Gastroesophageal sphincter (tissue), 3 donors: ENCODE measurements at regions not wholly inside any gene's neighbourhood (a gene's known extent, or its start where the extent isn't known, plus 50 kb on each side); places are given as distances from the start of the nearest gene placed in this dataset.

Experiments used
- POLR2AphosphoS5 ChIP-seq: sonication (generic); formaldehyde crosslinking; IDR thresholded peaks from one replicate; pipeline ENCODE4 v1.6.1; 2017; ENCODE audit warnings: antibody characterized with exemption
- TF ChIP-seq, protein P1 (sequence below), 4 experiments: fragments of 200-600 bp in 2 of 4; fragments of 450-650 bp in 2 of 4; sonication (generic) in 1 of 4; IDR thresholded peaks; one replicate each; pipeline ENCODE4 v1.5.1; 2017 to 2019; ENCODE audit warnings: antibody characterized with exemption in 4 of 4, mild to moderate bottlenecking in 2 of 4, moderate library complexity in 2 of 4

DNA sequence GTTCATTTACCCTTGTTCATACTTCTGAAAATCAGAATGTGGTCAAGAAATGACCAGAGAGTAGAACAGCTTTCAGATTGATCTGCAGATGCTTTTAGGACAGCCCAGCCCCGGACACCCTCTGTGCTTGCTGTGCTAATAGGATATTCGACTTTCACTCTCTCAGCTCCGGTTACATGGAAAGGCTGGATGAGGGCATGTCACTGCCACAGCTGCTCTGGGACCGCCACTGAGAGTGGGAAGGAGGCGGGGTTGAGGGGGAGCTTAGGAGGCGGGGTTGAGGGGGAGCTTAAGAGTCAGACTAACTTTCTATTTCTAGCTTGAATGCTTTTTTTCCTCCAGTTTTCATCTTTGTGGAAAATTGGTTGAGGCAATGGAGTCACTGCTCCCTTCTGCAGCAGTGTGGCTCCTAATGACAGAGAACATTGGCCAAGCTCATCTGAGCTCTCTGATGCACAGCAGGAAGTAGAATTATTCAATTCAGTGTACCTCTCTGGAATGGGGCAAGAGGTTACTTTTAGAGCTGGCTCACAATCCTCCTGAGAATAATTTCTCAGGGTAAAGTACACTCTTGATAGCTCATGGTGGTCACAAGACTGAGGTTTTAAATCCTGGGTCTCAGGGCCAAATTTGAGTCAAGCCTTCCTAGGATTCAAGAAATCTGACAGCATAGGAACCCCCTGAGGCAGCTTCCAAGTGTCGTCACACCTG, 74.6 kb upstream of the NPAS1 start:
- TF ChIP-seq, protein P1, sequence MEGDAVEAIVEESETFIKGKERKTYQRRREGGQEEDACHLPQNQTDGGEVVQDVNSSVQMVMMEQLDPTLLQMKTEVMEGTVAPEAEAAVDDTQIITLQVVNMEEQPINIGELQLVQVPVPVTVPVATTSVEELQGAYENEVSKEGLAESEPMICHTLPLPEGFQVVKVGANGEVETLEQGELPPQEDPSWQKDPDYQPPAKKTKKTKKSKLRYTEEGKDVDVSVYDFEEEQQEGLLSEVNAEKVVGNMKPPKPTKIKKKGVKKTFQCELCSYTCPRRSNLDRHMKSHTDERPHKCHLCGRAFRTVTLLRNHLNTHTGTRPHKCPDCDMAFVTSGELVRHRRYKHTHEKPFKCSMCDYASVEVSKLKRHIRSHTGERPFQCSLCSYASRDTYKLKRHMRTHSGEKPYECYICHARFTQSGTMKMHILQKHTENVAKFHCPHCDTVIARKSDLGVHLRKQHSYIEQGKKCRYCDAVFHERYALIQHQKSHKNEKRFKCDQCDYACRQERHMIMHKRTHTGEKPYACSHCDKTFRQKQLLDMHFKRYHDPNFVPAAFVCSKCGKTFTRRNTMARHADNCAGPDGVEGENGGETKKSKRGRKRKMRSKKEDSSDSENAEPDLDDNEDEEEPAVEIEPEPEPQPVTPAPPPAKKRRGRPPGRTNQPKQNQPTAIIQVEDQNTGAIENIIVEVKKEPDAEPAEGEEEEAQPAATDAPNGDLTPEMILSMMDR (IDR thresholded peaks at IDR 0.05): no peak
- TF ChIP-seq POLR2AphosphoS5: no peak
